GM12878 (cell line): ENCODE measurements at regions not wholly inside any gene's neighbourhood (a gene's known extent, or its start where the extent isn't known, plus 50 kb on each side); places are given as distances from the start of the nearest gene placed in this dataset.

Experiments
- ATAC-seq: fragments of 200-7000 bp; cut with Tn5 transposase; 3 replicates; pipeline ENCODE4 v1.9.1; 2020; ENCODE audit warnings: mild to moderate bottlenecking, moderate library complexity
- BruUV-seq: library from RNA; stranded (reverse); fragments of 400-500 nt; replicated peaks from 2 replicates; lab custom pipeline; 2021; lab: Mats Ljungman, UMichigan
- CTCF ChIA-PET: fragments of 300-600 bp; sonication (Branson Sonifier 250); formaldehyde crosslinking; extraction: SDS; loops from one replicate; lab custom pipeline; 2021; ENCODE audit warnings: inconsistent platforms; lab: Yijun Ruan, JAX
- POLR2A ChIA-PET: fragments of 350-600 bp; formaldehyde crosslinking; extraction: SDS; loops from one replicate; lab custom pipeline; 2021; ENCODE audit warnings: inconsistent platforms; lab: Charles Lee
- RAD21 ChIA-PET: fragments of 300-600 bp; sonication (Branson Sonifier 250); formaldehyde crosslinking; loops from one replicate; lab custom pipeline; 2023; ENCODE audit warnings: antibody characterized with exemption; ENCODE audit not compliant: unreplicated experiment; lab: Charles Lee
- SMC1A ChIA-PET: fragments of 300-600 bp; sonication (Branson Sonifier 250); formaldehyde crosslinking; loops from one replicate; lab custom pipeline; 2023; ENCODE audit not compliant: unreplicated experiment, uncharacterized antibody; lab: Charles Lee
- DNase-seq: peaks from one replicate; pipeline ENCODE4 v3.0.0-alpha.2; 2011; ENCODE audit warnings: low read depth, low spot score
- FAIRE-seq: peaks from 3 replicates; lab custom pipeline; 2011; peaks lifted over from hg19 to GRCh38; lab: Jason Lieb, UNC
- H2AFZ ChIP-seq: 2 replicates; pipeline ENCODE4 v1.6.0; 2011; ENCODE audit warnings: low read depth, low read length, control low read depth; ENCODE audit not compliant: control insufficient read depth
- H3K27ac ChIP-seq: 2 replicates; pipeline ENCODE4 v1.5.1; 2011; ENCODE audit warnings: control low read depth; ENCODE audit not compliant: control insufficient read depth, insufficient read depth
- H3K27me3 ChIP-seq, 2 experiments: replicated peaks in 1 of 2; 2 replicates each; pipeline versions ENCODE4 v1.6.0 to v1.6.1; 2011; ENCODE audit warnings: low read length in 1 of 2; ENCODE audit not compliant: control insufficient read depth in 2 of 2, insufficient read depth in 2 of 2
- H3K36me3 ChIP-seq, 2 experiments: 2 replicates each; pipeline ENCODE4 v1.5.1; 2011; ENCODE audit warnings: low read length in 1 of 2; ENCODE audit not compliant: control insufficient read depth in 2 of 2, insufficient read depth in 2 of 2
- H3K4me1 ChIP-seq: 2 replicates; pipeline ENCODE4 v1.6.1; 2011; ENCODE audit warnings: mild to moderate bottlenecking, low read length, moderate library complexity, mixed read lengths; ENCODE audit not compliant: control insufficient read depth, insufficient read depth
- H3K4me2 ChIP-seq: 2 replicates; pipeline ENCODE4 v1.6.0; 2011; ENCODE audit warnings: control low read depth; ENCODE audit not compliant: control insufficient read depth, insufficient read depth
- H3K4me3 ChIP-seq: fragments of 200-600 bp; sonication (generic); 2 replicates; pipeline ENCODE4 v1.5.1; 2016
- H3K79me2 ChIP-seq: 2 replicates; pipeline ENCODE4 v1.6.0; 2011; ENCODE audit warnings: low read length; ENCODE audit not compliant: control insufficient read depth, insufficient read depth
- H3K9ac ChIP-seq: 2 replicates; pipeline ENCODE4 v1.8.0; 2011; ENCODE audit warnings: low read length, control low read depth, mixed read lengths; ENCODE audit not compliant: control insufficient read depth, insufficient read depth
- H3K9me3 ChIP-seq: replicated peaks from 3 replicates; pipeline ENCODE4 v1.5.1; 2011; ENCODE audit warnings: mild to moderate bottlenecking, low read length; ENCODE audit not compliant: control insufficient read depth, insufficient read depth
- H4K20me1 ChIP-seq: 2 replicates; pipeline ENCODE4 v1.6.0; 2011; ENCODE audit not compliant: control insufficient read depth, insufficient read depth
- BRCA1 ChIP-seq: IDR thresholded peaks from 2 replicates; pipeline ENCODE4 v1.6.1; 2011; ENCODE audit warnings: low read depth, low read length, improper control_type of control experiment
- E4F1 ChIP-seq: fragments of 450-650 bp; IDR thresholded peaks from 2 replicates; pipeline ENCODE4 v1.6.1; 2018; ENCODE audit warnings: borderline replicate concordance, mild to moderate bottlenecking; ENCODE audit not compliant: partially characterized antibody
- HCFC1 ChIP-seq: fragments of 150-350 bp; IDR thresholded peaks from 2 replicates; pipeline ENCODE4 v1.6.1; 2014; ENCODE audit warnings: low read length
- IRF5 ChIP-seq: fragments of 450-650 bp; IDR thresholded peaks from 2 replicates; pipeline ENCODE4 v1.6.1; 2017; ENCODE audit warnings: borderline replicate concordance
- MTA2 ChIP-seq: fragments of 450-650 bp; IDR thresholded peaks from 2 replicates; pipeline ENCODE4 v1.6.1; 2016; ENCODE audit warnings: low read depth, mild to moderate bottlenecking, moderate library complexity
- MYC ChIP-seq: IDR thresholded peaks from 2 replicates; pipeline ENCODE4 v1.6.1; 2011; ENCODE audit warnings: mild to moderate bottlenecking, low read length, moderate library complexity, inconsistent platforms; ENCODE audit not compliant: insufficient read depth, insufficient replicate concordance, insufficient read length, severe bottlenecking
- USF1 ChIP-seq: IDR thresholded peaks from 2 replicates; pipeline ENCODE4 v1.6.1; 2011; ENCODE audit warnings: borderline replicate concordance, low read depth, mild to moderate bottlenecking, moderate library complexity, mixed read lengths, low read length; ENCODE audit not compliant: insufficient read depth; ENCODE audit errors: extremely low read length
- ZBED1 ChIP-seq: IDR thresholded peaks from 2 replicates; pipeline ENCODE4 v1.6.1; 2016; ENCODE audit warnings: borderline replicate concordance
- ZNF217 ChIP-seq: fragments of 450-650 bp; IDR thresholded peaks from 2 replicates; pipeline ENCODE4 v1.6.1; 2017; ENCODE audit warnings: antibody characterized with exemption, mild to moderate bottlenecking
- in situ Hi-C: fragments of 300-500 bp; cut with MboI; formaldehyde crosslinking; loops from 9 replicates; pipeline ENCODE4 v1.14.3; 2018; ENCODE audit warnings: mixed read lengths
- intact Hi-C: fragments of 100-400 bp; cut with micrococcal nuclease; formaldehyde crosslinking; loops from one replicate; pipeline ENCODE4 v1.14.2; 2022; ENCODE audit not compliant: unreplicated experiment
- TF ChIP-seq, protein P1 (sequence below): fragments of 450-650 bp; IDR thresholded peaks from 2 replicates; pipeline ENCODE4 v1.6.1; 2016; ENCODE audit warnings: mild to moderate bottlenecking
- TF ChIP-seq, protein P2 (sequence below): IDR thresholded peaks from 2 replicates; pipeline ENCODE4 v1.6.1; 2012; ENCODE audit warnings: low read depth, low read length, improper control_type of control experiment

DNA sequence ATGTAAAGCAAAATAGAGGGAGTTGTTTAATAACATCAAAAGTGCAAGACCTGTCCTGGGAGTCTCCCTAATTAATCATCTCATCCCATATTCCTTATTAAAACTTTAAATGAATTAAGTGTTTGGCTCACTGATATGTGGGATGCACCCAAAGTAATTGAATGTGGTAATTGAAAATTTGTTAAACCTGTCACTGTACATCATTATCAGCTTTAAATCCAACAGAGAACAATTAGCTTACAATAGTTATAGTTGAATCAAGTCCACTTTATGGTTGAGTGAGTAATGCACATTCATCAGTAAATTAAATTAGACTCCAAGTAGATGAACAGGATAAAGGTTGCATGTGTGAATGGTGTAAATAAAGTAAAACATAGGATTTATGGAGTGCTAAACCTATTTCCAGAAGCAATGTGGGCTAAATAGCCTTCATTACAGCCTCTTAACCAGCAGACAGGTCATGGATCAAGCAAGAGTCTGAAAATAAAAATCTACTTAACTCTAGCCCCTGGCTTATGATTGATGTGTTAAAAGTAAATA is 608.2 kb upstream of the CCDC54 start:
- Histone ChIP-seq H3K4me2 (no peak overlapping the region), H3K4me3 (no peak overlapping the region), H3K4me1 (no peaks in the 10 kb centered on the region), H4K20me1 (no peaks in the 10 kb centered on the region), H3K79me2 (no peaks in the 10 kb centered on the region), H3K9ac (no peak overlapping the region), H3K27me3 (no peaks in the 10 kb centered on the region), H3K36me3 (no peaks in the 10 kb centered on the region), H2AFZ (no peak overlapping the region), H3K9me3 (no peaks in the 10 kb centered on the region), H3K27ac (no peak overlapping the region)
- BruUV-seq, result no TSS peak
- FAIRE-seq, result no peak
- no peak for TF ChIP-seq MYC
- TF ChIP-seq USF1, result no peak
- TF ChIP-seq E4F1, result no peak
- TF ChIP-seq, protein P1, sequence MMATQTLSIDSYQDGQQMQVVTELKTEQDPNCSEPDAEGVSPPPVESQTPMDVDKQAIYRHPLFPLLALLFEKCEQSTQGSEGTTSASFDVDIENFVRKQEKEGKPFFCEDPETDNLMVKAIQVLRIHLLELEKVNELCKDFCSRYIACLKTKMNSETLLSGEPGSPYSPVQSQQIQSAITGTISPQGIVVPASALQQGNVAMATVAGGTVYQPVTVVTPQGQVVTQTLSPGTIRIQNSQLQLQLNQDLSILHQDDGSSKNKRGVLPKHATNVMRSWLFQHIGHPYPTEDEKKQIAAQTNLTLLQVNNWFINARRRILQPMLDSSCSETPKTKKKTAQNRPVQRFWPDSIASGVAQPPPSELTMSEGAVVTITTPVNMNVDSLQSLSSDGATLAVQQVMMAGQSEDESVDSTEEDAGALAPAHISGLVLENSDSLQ, result no peak
- TF ChIP-seq ZNF217, result no peak
- no peak for TF ChIP-seq HCFC1
- TF ChIP-seq MTA2, result no peak
- TF ChIP-seq, protein P2, sequence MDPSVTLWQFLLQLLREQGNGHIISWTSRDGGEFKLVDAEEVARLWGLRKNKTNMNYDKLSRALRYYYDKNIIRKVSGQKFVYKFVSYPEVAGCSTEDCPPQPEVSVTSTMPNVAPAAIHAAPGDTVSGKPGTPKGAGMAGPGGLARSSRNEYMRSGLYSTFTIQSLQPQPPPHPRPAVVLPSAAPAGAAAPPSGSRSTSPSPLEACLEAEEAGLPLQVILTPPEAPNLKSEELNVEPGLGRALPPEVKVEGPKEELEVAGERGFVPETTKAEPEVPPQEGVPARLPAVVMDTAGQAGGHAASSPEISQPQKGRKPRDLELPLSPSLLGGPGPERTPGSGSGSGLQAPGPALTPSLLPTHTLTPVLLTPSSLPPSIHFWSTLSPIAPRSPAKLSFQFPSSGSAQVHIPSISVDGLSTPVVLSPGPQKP, result no peak
- no peak for TF ChIP-seq BRCA1
- no peak for TF ChIP-seq ZBED1
- no peak for TF ChIP-seq IRF5
- ChIA-PET POLR2A (no interaction called here), RAD21 (no interaction called here), SMC1A (no interaction called here), CTCF (no interaction called here)
- intact Hi-C loops, result no loop called here
- no peak for ATAC-seq
- DNase-seq, result no peak
- in situ Hi-C loops, result no loop called here
